Panc1 (cell line): ENCODE measurements at regions not wholly inside any gene's neighbourhood (a gene's known extent, or its start where the extent isn't known, plus 50 kb on each side); places are given as distances from the start of the nearest gene placed in this dataset.

Experiments used
- CTCF ChIP-seq: fragments of 450-650 bp; IDR thresholded peaks from 2 replicates; pipeline ENCODE4 v1.5.1; 2017; ENCODE audit warnings: mild to moderate bottlenecking
- POLR2AphosphoS5 ChIP-seq: IDR thresholded peaks from 2 replicates; pipeline ENCODE4 v1.6.1; 2012; ENCODE audit warnings: mild to moderate bottlenecking, low read depth, low read length, moderate library complexity
- REST ChIP-seq, 2 experiments: IDR thresholded peaks; 2 replicates each; pipeline ENCODE4 v1.6.1; 2011 to 2012; ENCODE audit warnings: low read depth in 2 of 2, control low read depth in 1 of 2, low read length in 1 of 2, mild to moderate bottlenecking in 1 of 2, moderate library complexity in 1 of 2; ENCODE audit not compliant: insufficient read depth in 1 of 2
- SIN3A ChIP-seq: IDR thresholded peaks from 2 replicates; pipeline ENCODE4 v1.6.1; 2012; ENCODE audit warnings: low read depth, mild to moderate bottlenecking, low read length, moderate library complexity, borderline replicate concordance; ENCODE audit not compliant: insufficient read depth
- TCF7L2 ChIP-seq: IDR thresholded peaks from 2 replicates; pipeline ENCODE4 v1.6.1; 2011; ENCODE audit warnings: mild to moderate bottlenecking, low read depth, low read length, inconsistent platforms

GRCh38 chr12:45584336-45584735, 145.2 kb upstream of the ARID2 start:
- TF ChIP-seq CTCF: no peak
- TF ChIP-seq POLR2AphosphoS5: no peak
- no peak for TF ChIP-seq TCF7L2
- no peak for TF ChIP-seq REST (IDR thresholded peaks at IDR 0.05; ENCODE audit: insufficient read depth in 1 of 2, low read depth in 2 of 2, low read length in 1 of 2)
- no peak for TF ChIP-seq SIN3A
